ENCODE measurements at regions not wholly inside any gene's neighbourhood (a gene's known extent, or its start where the extent isn't known, plus 50 kb on each side); places are given as distances from the start of the nearest gene placed in this dataset.

DNA sequence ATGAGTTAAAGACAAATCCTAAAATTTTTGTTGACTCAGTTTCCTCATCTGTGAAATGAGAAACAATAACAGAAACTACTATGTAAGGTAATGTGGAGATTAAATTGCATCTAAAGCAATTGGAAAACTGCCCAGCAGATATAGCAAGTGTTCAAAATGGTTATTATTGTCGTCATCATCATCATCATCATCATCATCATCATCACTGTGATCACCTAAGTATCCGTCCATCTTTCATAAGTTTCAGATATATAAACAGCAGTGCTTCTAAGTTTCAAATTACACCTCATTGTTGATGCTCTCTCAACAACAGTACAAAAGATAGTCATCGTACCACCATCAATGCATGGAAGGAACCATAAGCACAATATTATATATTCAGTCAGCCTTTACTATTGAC, 379.9 kb downstream of the PDGFC start:
- Mint-ChIP-seq H3K27ac (no peak overlapping the region), H3K36me3 (no peaks in the 10 kb centered on the region), H3K4me1 (no peaks in the 10 kb centered on the region), H3K4me3 (no peak overlapping the region), H3K9me3 (peaks cover 12% of the 10 kb centered on the region)
- ATAC-seq (no peak), DNase-seq (ENCODE audit: low spot score in 2 of 2) (no peak)

GRCh38 chr4:156584100-156584499, 387.5 kb downstream of the PDGFC start:
- peaks cover 16% of the 10 kb centered on the region for H3K9me3 Mint-ChIP-seq
- H3K36me3 Mint-ChIP-seq: no peaks in the 10 kb centered on the region
- DNase-seq (ENCODE audit: low spot score in 2 of 2): no peak
- H3K4me1 Mint-ChIP-seq: no peaks in the 10 kb centered on the region
- no peak for ATAC-seq
- H3K27ac Mint-ChIP-seq: no peak overlapping the region
- no peak overlapping the region for H3K4me3 Mint-ChIP-seq

DNA sequence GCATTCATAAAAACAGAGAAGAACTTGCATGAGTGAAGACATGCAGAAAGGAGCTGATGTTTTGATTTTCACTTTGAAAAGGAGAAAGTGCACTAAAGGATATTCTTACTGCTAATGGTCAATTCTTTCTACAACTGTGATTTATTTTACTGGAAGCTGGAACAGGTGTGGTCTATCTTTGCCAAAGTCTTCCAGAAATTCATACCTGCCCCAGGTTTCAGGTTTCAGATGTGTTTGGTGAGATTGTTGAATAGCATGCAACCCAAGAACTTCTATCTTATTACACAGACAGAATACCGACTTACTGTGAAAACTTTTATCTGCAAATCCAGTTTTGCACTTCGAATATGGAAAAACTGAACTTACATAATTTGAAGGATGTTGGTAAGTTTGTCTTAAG, 388.3 kb downstream of the PDGFC start:
- Mint-ChIP-seq H3K27ac (no peak overlapping the region), H3K4me3 (no peak overlapping the region), H3K36me3 (no peaks in the 10 kb centered on the region), H3K4me1 (no peaks in the 10 kb centered on the region), H3K9me3 (peaks cover 14% of the 10 kb centered on the region)
- no peak for DNase-seq (ENCODE audit: low spot score in 2 of 2)
- no peak for ATAC-seq

- Mint-ChIP-seq H3K36me3 (no peaks in the 10 kb centered on the region), H3K27ac (no peak overlapping the region), H3K4me3 (no peak overlapping the region), H3K9me3 (peaks cover 21% of the 10 kb centered on the region), H3K4me1 (no peaks in the 10 kb centered on the region)
- no peak for DNase-seq (ENCODE audit: low spot score in 2 of 2)
- ATAC-seq: no peak
These were observed 390.1 kb downstream of the PDGFC start for GRCh38 chr4:156581282-156582063.

DNA sequence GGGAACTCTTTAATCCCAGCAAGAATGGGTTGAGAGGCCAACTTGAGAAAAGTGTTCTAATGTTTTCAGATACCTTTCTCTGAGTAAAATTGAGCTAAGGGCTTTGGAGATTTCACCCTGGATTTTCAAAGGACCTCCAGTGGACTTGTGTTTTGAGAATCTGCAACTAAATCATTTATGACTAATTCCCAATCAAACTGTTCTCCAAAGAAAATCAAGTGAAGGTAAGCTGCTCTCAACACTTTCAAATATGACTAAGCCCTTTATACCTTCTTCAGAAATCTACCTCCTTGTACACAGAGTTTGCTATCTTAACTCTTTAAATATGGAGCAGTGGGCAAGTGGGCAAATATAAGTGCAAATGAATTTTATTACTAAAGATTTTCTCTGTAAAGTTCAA, 392.9 kb downstream of the PDGFC start:
- DNase-seq (ENCODE audit: low spot score in 2 of 2) (no peak), ATAC-seq (no peak)
- Mint-ChIP-seq H3K4me3 (no peak overlapping the region), H3K4me1 (no peaks in the 10 kb centered on the region), H3K27ac (no peak overlapping the region), H3K9me3 (peaks cover 21% of the 10 kb centered on the region), H3K36me3 (no peaks in the 10 kb centered on the region)

DNA sequence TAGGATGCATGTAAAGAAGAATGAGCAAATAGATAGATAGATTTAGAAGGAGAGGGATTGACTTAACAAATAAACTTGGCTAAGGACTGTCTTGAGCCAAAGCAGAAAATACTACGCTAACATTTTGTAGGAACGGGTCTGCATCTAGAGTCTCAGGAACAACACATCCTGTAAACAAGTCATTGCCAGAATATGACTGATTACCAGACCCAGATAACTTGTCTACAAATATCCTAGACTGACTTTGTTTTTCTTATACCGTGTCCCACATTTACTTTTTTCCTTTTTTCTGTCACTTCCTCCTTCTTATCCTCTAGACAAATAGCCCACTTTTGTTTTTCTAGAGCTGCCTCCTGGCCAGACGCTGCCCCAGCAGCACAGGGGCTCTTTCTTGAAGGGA, 393.6 kb downstream of the PDGFC start:
- DNase-seq (ENCODE audit: low spot score in 2 of 2): no peak
- no peaks in the 10 kb centered on the region for H3K36me3 Mint-ChIP-seq

GRCh38 chr4:156576946-156577345, 394.7 kb downstream of the PDGFC start:
- no peaks in the 10 kb centered on the region for H3K4me1 Mint-ChIP-seq
- ATAC-seq: no peak
- no peak for DNase-seq (ENCODE audit: low spot score in 2 of 2)
- H3K27ac Mint-ChIP-seq: no peak overlapping the region
- H3K4me3 Mint-ChIP-seq: no peak overlapping the region
- H3K36me3 Mint-ChIP-seq: no peaks in the 10 kb centered on the region
- H3K9me3 Mint-ChIP-seq: peaks cover 18% of the 10 kb centered on the region

More for the DNA sequence above, 393.6 kb downstream of the PDGFC start:
- Mint-ChIP-seq H3K4me3 (no peak overlapping the region), H3K27ac (no peak overlapping the region), H3K9me3 (peaks cover 21% of the 10 kb centered on the region), H3K4me1 (no peaks in the 10 kb centered on the region)
- no peak for ATAC-seq

- Mint-ChIP-seq H3K9me3 (peaks cover 20% of the 10 kb centered on the region), H3K27ac (no peak overlapping the region), H3K36me3 (no peaks in the 10 kb centered on the region), H3K4me3 (no peak overlapping the region), H3K4me1 (no peaks in the 10 kb centered on the region)
- DNase-seq (ENCODE audit: low spot score in 2 of 2) (no peak), ATAC-seq (no peak)
These were observed 396.0 kb downstream of the PDGFC start for GRCh38 chr4:156575430-156576073.

DNA sequence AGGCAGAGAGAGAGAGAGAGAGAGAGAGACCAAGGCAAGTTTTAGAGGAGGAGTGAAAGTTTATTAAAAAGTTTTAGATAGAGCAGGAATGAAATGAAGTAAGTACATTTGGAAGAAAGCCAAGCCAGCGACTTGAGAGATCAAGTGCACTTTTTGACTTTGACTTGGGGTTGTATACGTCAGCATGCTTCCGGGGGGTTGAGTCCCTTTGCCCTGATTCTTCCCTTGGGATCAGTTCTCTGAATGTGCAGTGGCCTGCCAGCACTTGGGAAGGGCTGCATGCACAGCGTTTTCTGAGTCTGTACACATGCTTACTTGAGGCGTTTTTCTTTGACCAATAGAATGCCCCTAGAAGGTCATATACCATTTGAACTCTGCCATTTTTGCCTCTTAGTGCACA, 400.5 kb downstream of the PDGFC start:
- no peaks in the 10 kb centered on the region for H3K4me1 Mint-ChIP-seq
- peaks cover 14% of the 10 kb centered on the region for H3K9me3 Mint-ChIP-seq
- H3K27ac Mint-ChIP-seq: no peak overlapping the region
- no peaks in the 10 kb centered on the region for H3K36me3 Mint-ChIP-seq
- no peak overlapping the region for H3K4me3 Mint-ChIP-seq
- DNase-seq (ENCODE audit: low spot score in 2 of 2) (no peak), ATAC-seq (no peak)

- no peak for ATAC-seq
- H3K27ac Mint-ChIP-seq: no peak overlapping the region
- H3K9me3 Mint-ChIP-seq: peaks cover 14% of the 10 kb centered on the region
- no peak overlapping the region for H3K4me3 Mint-ChIP-seq
- no peaks in the 10 kb centered on the region for H3K4me1 Mint-ChIP-seq
- no peak for DNase-seq (ENCODE audit: low spot score in 2 of 2)
- H3K36me3 Mint-ChIP-seq: no peaks in the 10 kb centered on the region
These were observed 402.1 kb downstream of the PDGFC start for GRCh38 chr4:156569535-156569934.

DNA sequence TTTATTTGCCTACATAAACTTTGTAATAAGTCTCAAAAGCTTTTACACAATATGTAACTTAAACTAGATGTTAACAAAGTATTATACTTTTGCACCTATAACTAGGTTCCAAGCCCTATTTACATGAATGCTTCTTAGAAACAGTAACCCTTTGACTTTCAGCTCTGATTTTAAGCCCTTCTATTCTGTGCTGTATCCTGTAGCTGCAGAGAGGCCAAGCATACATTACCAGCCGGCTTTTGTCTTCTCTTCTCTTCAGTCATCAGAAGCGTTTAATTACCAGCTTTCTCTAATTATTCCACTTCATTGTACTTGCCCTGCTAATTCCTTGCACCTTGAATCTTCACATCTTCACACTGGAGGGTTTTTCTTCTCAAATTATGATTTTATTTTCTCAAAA, 403.1 kb downstream of the PDGFC start:
- Mint-ChIP-seq H3K36me3 (no peaks in the 10 kb centered on the region), H3K4me3 (no peak overlapping the region), H3K9me3 (peaks cover 14% of the 10 kb centered on the region), H3K27ac (no peak overlapping the region), H3K4me1 (no peaks in the 10 kb centered on the region)
- ATAC-seq: no peak
- no peak for DNase-seq (ENCODE audit: low spot score in 2 of 2)

GRCh38 chr4:156568041-156568440, 403.6 kb downstream of the PDGFC start:
- no peak overlapping the region for H3K4me3 Mint-ChIP-seq
- no peaks in the 10 kb centered on the region for H3K36me3 Mint-ChIP-seq
- ATAC-seq (no peak), DNase-seq (ENCODE audit: low spot score in 2 of 2) (no peak)
- H3K4me1 Mint-ChIP-seq: no peaks in the 10 kb centered on the region
- H3K9me3 Mint-ChIP-seq: peaks cover 14% of the 10 kb centered on the region
- H3K27ac Mint-ChIP-seq: no peak overlapping the region

GRCh38 chr4:156560701-156561100, 410.9 kb downstream of the PDGFC start:
- H3K27ac Mint-ChIP-seq: no peak overlapping the region
- ATAC-seq (no peak), DNase-seq (ENCODE audit: low spot score in 2 of 2) (no peak)
- H3K4me3 Mint-ChIP-seq: no peak overlapping the region
- peaks cover 19% of the 10 kb centered on the region for H3K9me3 Mint-ChIP-seq
- no peaks in the 10 kb centered on the region for H3K36me3 Mint-ChIP-seq
- no peaks in the 10 kb centered on the region for H3K4me1 Mint-ChIP-seq

DNA sequence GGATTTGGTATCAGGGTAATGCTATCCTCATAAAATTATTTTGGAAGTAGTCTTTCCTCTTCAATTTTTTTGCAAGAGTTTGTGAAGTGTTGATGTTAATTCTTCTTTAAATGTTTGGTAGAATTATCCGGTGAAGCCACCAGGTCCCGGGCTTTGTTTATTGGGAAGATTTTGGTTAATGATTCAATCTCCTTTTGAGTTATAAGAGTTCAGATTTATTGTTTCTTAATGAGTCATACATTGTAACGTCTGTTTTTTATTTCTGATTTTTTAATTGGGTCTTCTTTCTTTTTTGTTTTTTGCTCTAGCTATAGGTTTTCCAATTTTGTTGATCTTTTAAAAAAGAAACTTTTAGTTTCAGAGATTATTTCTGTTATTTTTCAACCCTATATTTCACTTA, 412.3 kb downstream of the PDGFC start:
- Mint-ChIP-seq H3K4me1 (no peaks in the 10 kb centered on the region), H3K36me3 (no peaks in the 10 kb centered on the region), H3K27ac (no peak overlapping the region), H3K9me3 (peaks cover 26% of the 10 kb centered on the region), H3K4me3 (no peak overlapping the region)
- no peak for DNase-seq (ENCODE audit: low spot score in 2 of 2)
- ATAC-seq: no peak

DNA sequence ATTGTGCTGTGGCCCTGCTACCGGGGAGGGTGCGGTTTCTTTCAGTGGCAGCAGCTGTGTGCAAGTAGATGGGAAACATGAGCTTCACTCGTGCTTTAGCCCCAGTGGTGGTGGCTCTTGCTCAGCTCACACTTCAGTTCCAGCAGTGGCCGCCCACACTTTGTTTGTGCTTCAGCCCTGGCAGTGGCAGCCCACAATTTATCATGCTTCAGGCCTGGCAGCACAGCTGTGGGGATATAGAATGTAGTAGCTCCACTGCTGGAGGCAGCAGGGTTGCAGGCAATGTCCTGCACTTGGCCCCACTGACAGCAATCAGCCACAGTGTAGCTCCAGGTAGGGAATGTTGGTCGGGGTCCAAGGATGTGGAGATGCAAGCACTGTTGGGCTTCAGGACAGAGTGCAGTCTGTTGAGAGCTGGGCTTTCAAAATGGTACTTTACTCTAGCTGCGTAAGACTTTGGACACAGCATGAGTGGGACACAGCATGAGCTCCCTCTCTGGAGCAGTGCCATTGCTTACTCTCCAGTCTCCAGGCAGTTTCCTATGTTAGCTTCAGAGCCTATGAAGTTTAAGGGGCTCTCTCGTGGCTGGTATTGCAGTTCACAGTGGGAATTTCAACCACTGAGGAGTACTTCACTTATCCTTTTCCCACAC, 413.1 kb downstream of the PDGFC start:
- no peaks in the 10 kb centered on the region for H3K36me3 Mint-ChIP-seq
- no peak overlapping the region for H3K27ac Mint-ChIP-seq
- no peak overlapping the region for H3K4me3 Mint-ChIP-seq
- ATAC-seq (peak; percentile 24), DNase-seq (ENCODE audit: low spot score in 2 of 2) (no peak)
- H3K4me1 Mint-ChIP-seq: no peaks in the 10 kb centered on the region
- H3K9me3 Mint-ChIP-seq: peaks cover 26% of the 10 kb centered on the region

DNA sequence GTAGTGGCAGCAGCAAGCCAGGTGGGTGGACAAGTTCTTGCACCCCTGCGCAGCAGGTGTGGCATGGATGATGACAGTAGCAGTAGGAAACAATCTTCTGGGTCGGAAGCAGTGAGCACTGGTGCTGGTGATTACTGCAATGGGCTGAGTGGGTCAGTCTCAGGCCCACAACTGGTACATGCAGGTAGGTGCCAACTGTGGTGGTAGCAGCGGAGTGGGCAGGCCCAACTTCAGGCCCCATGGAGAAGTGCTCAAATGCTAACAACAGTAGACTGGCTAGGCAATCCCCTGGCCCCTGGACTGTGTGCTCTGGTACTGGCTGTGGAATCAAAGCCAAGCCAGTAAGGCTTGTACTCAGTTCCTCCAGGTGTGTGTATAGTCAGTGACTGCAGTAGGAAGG, 413.7 kb downstream of the PDGFC start:
- H3K9me3 Mint-ChIP-seq: peaks cover 26% of the 10 kb centered on the region
- peak; percentile 26 for ATAC-seq

More for the DNA sequence above, 413.7 kb downstream of the PDGFC start:
- no peak overlapping the region for H3K27ac Mint-ChIP-seq
- H3K4me3 Mint-ChIP-seq: no peak overlapping the region
- DNase-seq (ENCODE audit: low spot score in 2 of 2): no peak
- no peaks in the 10 kb centered on the region for H3K4me1 Mint-ChIP-seq
- no peaks in the 10 kb centered on the region for H3K36me3 Mint-ChIP-seq
